OCI-LY7 (cell line): ENCODE measurements at regions not wholly inside any gene's neighbourhood (a gene's known extent, or its start where the extent isn't known, plus 50 kb on each side); places are given as distances from the start of the nearest gene placed in this dataset.

Experiments used
- BruUV-seq: library from RNA; stranded (reverse); fragments of 400-500 nt; replicated peaks from 2 replicates; lab custom pipeline; 2021; lab: Mats Ljungman, UMichigan
- CTCF ChIA-PET: fragments of 300-600 bp; sonication (Branson Sonifier 250); formaldehyde crosslinking; loops from one replicate; lab custom pipeline; 2022; ENCODE audit warnings: antibody characterized with exemption; ENCODE audit not compliant: unreplicated experiment; lab: Charles Lee
- POLR2A ChIA-PET: fragments of 300-600 bp; sonication (Branson Sonifier 250); formaldehyde crosslinking; loops from one replicate; lab custom pipeline; 2022; ENCODE audit warnings: antibody characterized with exemption; lab: Charles Lee
- DNase-seq: peaks from one replicate; pipeline ENCODE4 v3.0.0-alpha.2; 2015; ENCODE audit warnings: low spot score
- H2AFZ ChIP-seq: fragments of 200-600 bp; sonication (generic), shearing (Covaris generic); 2 replicates; pipeline ENCODE4 v1.6.1; 2014; ENCODE audit warnings: mild to moderate bottlenecking, antibody characterized with exemption, low read length, moderate library complexity
- H3K27ac ChIP-seq: fragments of 200-600 bp; sonication (generic); 2 replicates; pipeline ENCODE4 v1.5.1; 2014; ENCODE audit warnings: mixed run types, low read depth, mild to moderate bottlenecking, moderate library complexity, low read length, inconsistent platforms; ENCODE audit not compliant: poor library complexity, severe bottlenecking
- H3K36me3 ChIP-seq: fragments of 200-600 bp; sonication (generic); 2 replicates; pipeline ENCODE4 v1.6.1; 2014; ENCODE audit warnings: mild to moderate bottlenecking, antibody characterized with exemption, low read length, moderate library complexity, mixed read lengths; ENCODE audit not compliant: insufficient read depth
- H3K4me1 ChIP-seq: fragments of 200-600 bp; sonication (generic); 2 replicates; pipeline ENCODE4 v1.5.1; 2014; ENCODE audit warnings: mild to moderate bottlenecking, low read length; ENCODE audit not compliant: insufficient read depth, poor library complexity, severe bottlenecking
- H3K4me2 ChIP-seq: fragments of 200-600 bp; sonication (generic); 2 replicates; pipeline ENCODE4 v1.6.1; 2014; ENCODE audit warnings: mild to moderate bottlenecking, low read length
- H3K4me3 ChIP-seq: fragments of 200-600 bp; sonication (generic); 2 replicates; pipeline ENCODE4 v1.5.1; 2014; ENCODE audit warnings: mild to moderate bottlenecking, low read depth, low read length; ENCODE audit not compliant: poor library complexity, severe bottlenecking
- H3K79me2 ChIP-seq: fragments of 200-600 bp; sonication (generic); 2 replicates; pipeline ENCODE4 v1.6.1; 2016; ENCODE audit warnings: low read depth, mild to moderate bottlenecking, low read length, moderate library complexity, mixed read lengths; ENCODE audit not compliant: insufficient read depth
- H3K9me2 ChIP-seq: fragments of 200-600 bp; sonication (generic); 2 replicates; pipeline ENCODE4 v1.6.1; 2016; ENCODE audit warnings: mild to moderate bottlenecking, low read length, mixed read lengths; ENCODE audit not compliant: insufficient read depth
- H3K9me3 ChIP-seq: fragments of 200-600 bp; sonication (generic); 2 replicates; pipeline ENCODE4 v1.6.1; 2014; ENCODE audit warnings: mild to moderate bottlenecking, mixed run types, low read length, mixed read lengths
- H4K20me1 ChIP-seq: fragments of 200-600 bp; sonication (generic); 2 replicates; pipeline ENCODE4 v1.6.1; 2014; ENCODE audit warnings: mild to moderate bottlenecking, antibody characterized with exemption, low read length, moderate library complexity, mixed read lengths; ENCODE audit not compliant: insufficient read depth
- CTCF ChIP-seq: fragments of 200-600 bp; sonication (generic); conservative IDR thresholded peaks from 2 replicates; pipeline ENCODE4 v1.5.1; 2014; ENCODE audit warnings: mild to moderate bottlenecking, antibody characterized with exemption, low read length, moderate library complexity, mixed read lengths
- EZH2phosphoT487 ChIP-seq: fragments of 200-600 bp; sonication (generic); IDR thresholded peaks from 2 replicates; pipeline ENCODE4 v1.6.1; 2018; ENCODE audit warnings: low read depth, borderline replicate concordance, mild to moderate bottlenecking, mixed run types, antibody characterized with exemption, low read length, moderate library complexity, mixed read lengths
- intact Hi-C: fragments of 100-400 bp; cut with micrococcal nuclease; formaldehyde crosslinking; loops from one replicate; pipeline ENCODE4 v1.10.0; 2022; ENCODE audit not compliant: unreplicated experiment

- H2AFZ ChIP-seq = no peak overlapping the region
- ChIA-PET CTCF (no interaction called here), POLR2A (no interaction called here)
- no peak for DNase-seq
- no peak overlapping the region for H3K4me3 ChIP-seq
- no peak overlapping the region for H3K27ac ChIP-seq
- intact Hi-C loops = no loop called here
- H3K4me2 ChIP-seq = no peak overlapping the region
- H3K79me2 ChIP-seq = no peaks in the 10 kb centered on the region
- H3K9me2 ChIP-seq = no peaks in the 10 kb centered on the region
- BruUV-seq = no TSS peak
- H3K36me3 ChIP-seq = no peaks in the 10 kb centered on the region
- TF ChIP-seq EZH2phosphoT487 = no peak
- TF ChIP-seq CTCF = no peak
- no peaks in the 10 kb centered on the region for H4K20me1 ChIP-seq
- no peaks in the 10 kb centered on the region for H3K4me1 ChIP-seq
- H3K9me3 ChIP-seq = no peaks in the 10 kb centered on the region
Observed at GRCh38 chr4:173937631-173938270, 345.7 kb downstream of the FBXO8 start.

- Histone ChIP-seq H2AFZ (no peak overlapping the region), H3K27ac (no peak overlapping the region), H3K4me3 (no peak overlapping the region), H3K9me3 (no peaks in the 10 kb centered on the region), H3K4me1 (no peaks in the 10 kb centered on the region), H3K4me2 (no peak overlapping the region), H3K9me2 (no peaks in the 10 kb centered on the region), H3K36me3 (no peaks in the 10 kb centered on the region), H3K79me2 (no peaks in the 10 kb centered on the region), H4K20me1 (no peaks in the 10 kb centered on the region)
- TF ChIP-seq EZH2phosphoT487 = no peak
- no peak for TF ChIP-seq CTCF
- CTCF ChIA-PET = no interaction called here
- no peak for DNase-seq
- no TSS peak for BruUV-seq
- intact Hi-C loops = no loop called here
- POLR2A ChIA-PET = no interaction called here
Observed at GRCh38 chr4:173936861-173937260, 346.6 kb downstream of the FBXO8 start.

- H3K27ac ChIP-seq = no peak overlapping the region
- H3K9me2 ChIP-seq = no peaks in the 10 kb centered on the region
- DNase-seq = no peak
- ChIA-PET CTCF (no interaction called here), POLR2A (no interaction called here)
- no peak overlapping the region for H2AFZ ChIP-seq
- no peak overlapping the region for H3K4me3 ChIP-seq
- H4K20me1 ChIP-seq = no peaks in the 10 kb centered on the region
- no peaks in the 10 kb centered on the region for H3K9me3 ChIP-seq
- no peaks in the 10 kb centered on the region for H3K79me2 ChIP-seq
- TF ChIP-seq EZH2phosphoT487 = no peak
- TF ChIP-seq CTCF = no peak
- H3K36me3 ChIP-seq = no peaks in the 10 kb centered on the region
- BruUV-seq = no TSS peak
- intact Hi-C loops = no loop called here
- no peak overlapping the region for H3K4me2 ChIP-seq
- H3K4me1 ChIP-seq = no peaks in the 10 kb centered on the region
Observed at GRCh38 chr4:173935622-173936405, 347.7 kb downstream of the FBXO8 start.
